ENCODE measurements at regions not wholly inside any gene's neighbourhood (a gene's known extent, or its start where the extent isn't known, plus 50 kb on each side); places are given as distances from the start of the nearest gene placed in this dataset.

DNA sequence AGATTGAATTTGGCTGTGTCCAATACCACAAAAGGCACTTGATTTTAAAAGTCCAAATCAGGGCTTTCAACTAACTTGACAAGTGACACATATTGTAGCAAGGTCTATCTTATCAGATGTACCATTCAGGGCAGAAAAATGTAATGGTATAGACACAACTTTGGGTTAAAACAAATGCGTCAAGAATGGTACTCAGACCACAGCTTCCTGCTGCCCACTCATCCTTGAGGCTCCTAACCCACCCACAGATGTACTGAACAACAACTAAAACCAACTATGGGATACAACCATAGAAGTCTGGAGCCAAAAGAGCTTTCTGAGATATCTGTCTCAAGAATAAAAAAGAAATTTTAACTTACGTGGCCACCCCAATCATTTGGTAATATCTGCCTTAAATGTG lies 105.2 kb downstream of the RBM43 start:
- TF ChIP-seq, protein P1, sequence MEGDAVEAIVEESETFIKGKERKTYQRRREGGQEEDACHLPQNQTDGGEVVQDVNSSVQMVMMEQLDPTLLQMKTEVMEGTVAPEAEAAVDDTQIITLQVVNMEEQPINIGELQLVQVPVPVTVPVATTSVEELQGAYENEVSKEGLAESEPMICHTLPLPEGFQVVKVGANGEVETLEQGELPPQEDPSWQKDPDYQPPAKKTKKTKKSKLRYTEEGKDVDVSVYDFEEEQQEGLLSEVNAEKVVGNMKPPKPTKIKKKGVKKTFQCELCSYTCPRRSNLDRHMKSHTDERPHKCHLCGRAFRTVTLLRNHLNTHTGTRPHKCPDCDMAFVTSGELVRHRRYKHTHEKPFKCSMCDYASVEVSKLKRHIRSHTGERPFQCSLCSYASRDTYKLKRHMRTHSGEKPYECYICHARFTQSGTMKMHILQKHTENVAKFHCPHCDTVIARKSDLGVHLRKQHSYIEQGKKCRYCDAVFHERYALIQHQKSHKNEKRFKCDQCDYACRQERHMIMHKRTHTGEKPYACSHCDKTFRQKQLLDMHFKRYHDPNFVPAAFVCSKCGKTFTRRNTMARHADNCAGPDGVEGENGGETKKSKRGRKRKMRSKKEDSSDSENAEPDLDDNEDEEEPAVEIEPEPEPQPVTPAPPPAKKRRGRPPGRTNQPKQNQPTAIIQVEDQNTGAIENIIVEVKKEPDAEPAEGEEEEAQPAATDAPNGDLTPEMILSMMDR (IDR thresholded peaks at IDR 0.05; ENCODE audit: extremely low read depth, missing control alignments) = no peak
- no peak for DNase-seq (ENCODE audit: low spot score)

DNA sequence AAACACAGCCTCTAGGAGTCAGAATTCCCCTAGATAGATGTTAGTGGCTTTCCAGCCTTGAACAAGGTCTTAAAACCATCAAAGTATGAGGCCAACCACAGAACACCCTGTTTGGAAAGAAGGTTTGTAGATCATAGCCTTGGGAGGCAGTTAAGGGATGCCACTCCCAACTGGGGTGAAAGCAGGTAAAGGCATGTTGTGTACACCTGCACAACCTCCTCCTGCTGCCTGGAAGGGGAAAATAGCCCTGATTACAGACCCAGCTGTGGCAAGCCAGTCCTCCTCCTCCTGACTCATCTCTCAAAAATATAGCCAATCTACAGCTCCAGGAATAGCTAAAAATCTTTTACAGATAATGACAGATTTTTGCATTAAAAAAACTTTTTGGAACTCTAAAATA lies 108.1 kb downstream of the RBM43 start:
- no peak for DNase-seq (ENCODE audit: low spot score)
- TF ChIP-seq, protein P1 (IDR thresholded peaks at IDR 0.05; ENCODE audit: extremely low read depth, missing control alignments) = no peak

DNA sequence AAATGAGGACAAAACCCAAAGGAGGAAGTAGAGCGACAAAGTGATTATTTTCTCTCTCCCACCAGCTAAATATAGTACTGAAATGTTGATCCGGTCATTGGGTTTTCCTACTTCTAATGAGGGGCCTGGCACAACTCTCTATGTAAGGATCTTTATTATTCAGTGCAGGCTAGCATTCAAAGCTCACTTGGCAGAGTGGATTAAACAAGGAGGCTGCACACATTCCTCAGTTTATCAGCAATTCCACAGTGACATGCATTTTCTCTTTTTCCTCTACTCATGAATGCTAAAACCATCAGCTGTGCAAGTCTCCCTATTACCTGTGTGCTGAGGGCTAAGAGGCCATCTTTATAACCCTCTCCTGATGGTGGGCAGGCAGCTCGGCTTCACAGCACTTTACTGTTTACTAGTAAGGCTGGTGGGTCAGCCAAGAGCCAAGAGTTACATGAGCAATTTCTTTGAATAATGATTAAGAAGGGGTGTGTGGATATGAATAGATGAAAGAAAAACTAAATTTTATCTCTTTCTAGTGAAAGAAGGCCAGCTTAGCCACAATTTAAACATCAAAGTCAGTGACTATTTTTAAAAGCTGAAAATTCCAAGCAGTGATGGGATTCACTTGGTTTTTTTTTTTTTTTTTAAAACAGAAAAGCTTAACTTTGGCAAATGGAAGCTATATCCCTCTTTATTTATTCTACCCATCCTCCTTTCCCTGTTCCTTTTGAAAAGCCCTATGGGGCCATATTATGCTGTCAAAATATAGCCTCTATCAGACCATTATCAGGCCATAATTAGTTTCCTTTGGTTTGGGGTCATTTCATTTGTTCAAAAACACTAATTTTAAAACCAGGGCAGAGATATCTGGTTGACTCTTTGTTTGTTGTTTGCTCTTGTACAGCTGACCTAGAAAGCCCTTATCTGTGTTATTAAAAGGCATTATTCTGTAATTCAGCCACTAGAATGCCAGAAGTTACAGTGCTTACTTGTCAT lies 111.0 kb downstream of the RBM43 start:
- TF ChIP-seq, protein P1 (IDR thresholded peaks at IDR 0.05; ENCODE audit: extremely low read depth, missing control alignments) = no peak
- DNase-seq (ENCODE audit: low spot score) = no peak

DNA sequence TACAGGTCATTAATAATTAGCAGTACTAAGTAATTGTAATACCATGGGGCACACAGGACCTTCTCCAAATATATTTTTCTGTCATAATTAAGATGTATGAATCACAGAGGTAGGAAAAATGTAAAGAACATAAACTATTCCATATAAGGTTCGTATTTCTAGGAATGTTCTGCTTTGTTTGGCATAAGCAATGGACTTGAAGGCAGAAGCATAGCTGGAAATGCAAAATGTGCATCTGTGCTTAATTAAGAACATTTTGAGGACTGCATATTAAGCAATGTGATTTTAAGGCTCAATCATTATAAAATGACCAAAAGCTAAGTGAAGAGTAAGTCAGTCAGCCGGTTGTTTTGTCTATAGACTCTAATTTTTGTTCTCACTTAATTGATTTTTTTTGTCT lies 123.2 kb downstream of the RBM43 start:
- DNase-seq (ENCODE audit: low spot score) = no peak
- TF ChIP-seq, protein P1 (IDR thresholded peaks at IDR 0.05; ENCODE audit: extremely low read depth, missing control alignments) = no peak

DNA sequence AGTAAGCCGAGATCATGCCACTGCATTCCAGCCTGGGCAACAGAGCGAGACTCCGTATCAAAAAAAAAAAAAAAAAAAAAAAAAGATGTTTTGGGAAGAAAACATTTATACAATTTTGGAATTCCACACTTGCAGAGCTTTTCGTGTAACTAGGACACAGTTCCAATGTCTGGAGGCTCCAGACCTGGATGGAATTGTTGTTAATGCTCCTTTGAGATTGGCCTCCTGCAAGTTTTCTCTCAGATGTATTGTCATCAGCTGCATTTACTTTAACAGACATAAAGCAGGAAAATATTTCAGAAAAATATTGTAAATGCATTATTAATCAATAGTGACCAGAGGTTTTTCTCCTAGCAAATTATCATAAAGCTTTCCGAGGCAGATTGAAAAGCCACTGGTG lies 124.1 kb downstream of the RBM43 start:
- TF ChIP-seq, protein P1 (IDR thresholded peaks at IDR 0.05; ENCODE audit: extremely low read depth, missing control alignments) = no peak
- DNase-seq (ENCODE audit: low spot score) = no peak

DNA sequence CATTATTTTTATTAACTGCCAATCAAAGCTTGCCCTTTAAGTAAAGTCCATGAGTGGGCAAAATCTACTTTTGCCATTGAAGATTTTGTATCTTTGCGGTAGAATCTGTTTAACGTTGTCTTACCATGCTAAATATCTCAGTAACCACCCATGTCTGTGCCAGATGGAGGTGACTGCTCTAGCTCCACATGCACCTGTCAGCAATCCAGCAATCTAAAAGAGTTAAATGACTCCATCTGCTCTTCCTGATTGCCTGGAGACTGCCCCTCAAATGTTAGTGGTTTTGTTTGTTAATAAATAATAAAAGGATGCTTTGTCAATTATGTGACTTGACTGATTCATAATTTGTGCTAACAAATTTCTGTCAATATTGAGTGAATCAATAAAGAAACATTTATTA lies 141.7 kb downstream of the RBM43 start:
- no peak for DNase-seq (ENCODE audit: low spot score)

DNA sequence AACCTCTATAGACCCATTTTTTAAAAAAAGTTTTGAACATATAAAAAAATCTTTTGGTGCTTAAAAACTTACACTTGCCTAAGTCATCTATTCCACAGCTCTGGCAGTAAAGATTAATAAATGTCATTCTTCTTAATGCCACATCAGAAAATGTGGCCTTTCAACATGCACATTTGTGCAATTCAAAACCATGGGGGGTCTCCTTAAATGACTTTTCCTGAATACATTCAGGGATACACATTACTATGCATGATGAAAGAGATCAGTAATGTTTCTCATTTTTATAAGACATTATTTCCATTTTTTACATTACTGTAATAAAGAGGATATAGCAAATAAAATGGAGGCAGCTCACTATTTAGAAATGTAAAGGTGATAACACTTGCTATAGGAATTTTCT lies 142.3 kb downstream of the RBM43 start:
- TF ChIP-seq, protein P1 (IDR thresholded peaks at IDR 0.05; ENCODE audit: extremely low read depth, missing control alignments) = no peak
- DNase-seq (ENCODE audit: low spot score) = no peak

More for the DNA sequence above, 141.7 kb downstream of the RBM43 start:
- TF ChIP-seq, protein P1 (IDR thresholded peaks at IDR 0.05; ENCODE audit: extremely low read depth, missing control alignments) = no peak
